Astrocyte (in vitro differentiated cells and primary cell): ENCODE measurements at regions not wholly inside any gene's neighbourhood (a gene's known extent, or its start where the extent isn't known, plus 50 kb on each side); places are given as distances from the start of the nearest gene placed in this dataset.

Experiments
- DNase-seq: peaks from one replicate; pipeline ENCODE4 v3.0.0-alpha.2; 2010; ENCODE audit warnings: low read depth
- FAIRE-seq: peaks from 2 replicates; lab custom pipeline; 2011; peaks lifted over from hg19 to GRCh38; lab: Jason Lieb, UNC
- H2AFZ ChIP-seq: 2 replicates; pipeline ENCODE4 v1.6.0; 2012; ENCODE audit warnings: low read depth, low read length, inconsistent platforms
- H3K27ac ChIP-seq: 2 replicates; pipeline ENCODE4 v1.5.1; 2011; ENCODE audit warnings: low read depth, low read length, inconsistent platforms
- H3K27me3 ChIP-seq: 2 replicates; pipeline ENCODE4 v1.6.0; 2011; ENCODE audit warnings: low read length, inconsistent platforms; ENCODE audit not compliant: insufficient read depth
- H3K36me3 ChIP-seq: 2 replicates; pipeline ENCODE4 v1.5.1; 2011; ENCODE audit warnings: low read length, inconsistent platforms; ENCODE audit not compliant: insufficient read depth
- H3K4me1 ChIP-seq: 2 replicates; pipeline ENCODE4 v1.5.1; 2011; ENCODE audit warnings: low read length, inconsistent platforms; ENCODE audit not compliant: insufficient read depth
- H3K4me2 ChIP-seq: 2 replicates; pipeline ENCODE4 v1.6.0; 2012; ENCODE audit warnings: low read length, inconsistent platforms
- H3K4me3 ChIP-seq: 2 replicates; pipeline ENCODE4 v1.5.1; 2011; ENCODE audit warnings: low read depth, mild to moderate bottlenecking, low read length, inconsistent platforms; ENCODE audit not compliant: insufficient read depth
- H3K79me2 ChIP-seq: 2 replicates; pipeline ENCODE4 v1.6.0; 2012; ENCODE audit warnings: mild to moderate bottlenecking, low read length, inconsistent platforms; ENCODE audit not compliant: insufficient read depth
- H3K9ac ChIP-seq: 2 replicates; pipeline ENCODE4 v1.6.0; 2012; ENCODE audit warnings: mild to moderate bottlenecking, low read length, inconsistent platforms
- H3K9me3 ChIP-seq: 2 replicates; pipeline ENCODE4 v1.5.1; 2012; ENCODE audit warnings: low read depth, mild to moderate bottlenecking, low read length, inconsistent platforms; ENCODE audit not compliant: insufficient read depth
- H4K20me1 ChIP-seq: 2 replicates; pipeline ENCODE4 v1.6.0; 2012; ENCODE audit warnings: low read length, inconsistent platforms; ENCODE audit not compliant: insufficient read depth
- H3K27ac Mint-ChIP-seq: one replicate; pipeline ENCODE4 v1.8.0; 2021; ENCODE audit warnings: mild to moderate bottlenecking, mixed read lengths; ENCODE audit not compliant: unreplicated experiment
- H3K27me3 Mint-ChIP-seq: one replicate; pipeline ENCODE4 v1.8.0; 2021; ENCODE audit warnings: low read depth, mixed read lengths; ENCODE audit not compliant: unreplicated experiment
- H3K36me3 Mint-ChIP-seq: one replicate; pipeline ENCODE4 v1.8.0; 2021; ENCODE audit warnings: low read depth, mixed read lengths; ENCODE audit not compliant: unreplicated experiment
- H3K4me1 Mint-ChIP-seq: one replicate; pipeline ENCODE4 v1.8.0; 2021; ENCODE audit warnings: low read depth, mixed read lengths; ENCODE audit not compliant: unreplicated experiment
- H3K4me3 Mint-ChIP-seq: one replicate; pipeline ENCODE4 v1.8.0; 2021; ENCODE audit warnings: mild to moderate bottlenecking, moderate library complexity, mixed read lengths; ENCODE audit not compliant: unreplicated experiment
- H3K9me3 Mint-ChIP-seq: one replicate; pipeline ENCODE4 v1.8.0; 2021; ENCODE audit warnings: mild to moderate bottlenecking, mixed read lengths; ENCODE audit not compliant: unreplicated experiment
- CTCF ChIP-seq: IDR thresholded peaks from 2 replicates; pipeline ENCODE4 v1.5.1; 2011; ENCODE audit warnings: low read depth, mild to moderate bottlenecking, inconsistent platforms, low read length, moderate library complexity; ENCODE audit not compliant: insufficient read depth
- EZH2 ChIP-seq: IDR thresholded peaks from 2 replicates; pipeline ENCODE4 v1.6.1; 2012; ENCODE audit warnings: mild to moderate bottlenecking, low read length, inconsistent platforms; ENCODE audit not compliant: insufficient read depth

GRCh38 chr7:11895337-11895736 is 63.3 kb upstream of the THSD7A start:
- Mint-ChIP-seq H3K4me3 (no peak overlapping the region), H3K9me3 (no peaks in the 10 kb centered on the region), H3K27me3 (no peaks in the 10 kb centered on the region), H3K36me3 (no peaks in the 10 kb centered on the region), H3K4me1 (no peaks in the 10 kb centered on the region), H3K27ac (no peak overlapping the region)
- H2AFZ ChIP-seq, result no peak overlapping the region
- no peaks in the 10 kb centered on the region for H3K4me1 ChIP-seq
- no peaks in the 10 kb centered on the region for H3K9me3 ChIP-seq
- no peaks in the 10 kb centered on the region for H3K36me3 ChIP-seq
- no peak overlapping the region for H3K4me3 ChIP-seq
- H3K79me2 ChIP-seq, result no peaks in the 10 kb centered on the region
- FAIRE-seq (no peak), DNase-seq (no peak)
- no peak overlapping the region for H3K27ac ChIP-seq
- H4K20me1 ChIP-seq, result no peaks in the 10 kb centered on the region
- no peaks in the 10 kb centered on the region for H3K27me3 ChIP-seq
- no peak for TF ChIP-seq EZH2
- TF ChIP-seq CTCF, result no peak
- no peak overlapping the region for H3K4me2 ChIP-seq
- no peak overlapping the region for H3K9ac ChIP-seq

GRCh38 chr7:11896663-11897062 is 64.7 kb upstream of the THSD7A start:
- FAIRE-seq (no peak), DNase-seq (peak; percentile 37)
- no peak overlapping the region for H3K9ac ChIP-seq
- no peak overlapping the region for H3K27ac ChIP-seq
- no peaks in the 10 kb centered on the region for H3K9me3 ChIP-seq
- H3K4me3 ChIP-seq, result no peak overlapping the region
- Mint-ChIP-seq H3K36me3 (no peaks in the 10 kb centered on the region), H3K9me3 (no peaks in the 10 kb centered on the region), H3K27ac (no peak overlapping the region), H3K4me3 (no peak overlapping the region), H3K4me1 (no peaks in the 10 kb centered on the region), H3K27me3 (no peaks in the 10 kb centered on the region)
- no peak overlapping the region for H3K4me2 ChIP-seq
- no peak for TF ChIP-seq CTCF
- TF ChIP-seq EZH2, result no peak
- H4K20me1 ChIP-seq, result no peaks in the 10 kb centered on the region
- H2AFZ ChIP-seq, result no peak overlapping the region
- no peaks in the 10 kb centered on the region for H3K4me1 ChIP-seq
- no peaks in the 10 kb centered on the region for H3K79me2 ChIP-seq
- H3K36me3 ChIP-seq, result no peaks in the 10 kb centered on the region
- H3K27me3 ChIP-seq, result no peaks in the 10 kb centered on the region

GRCh38 chr7:11899247-11899646 is 67.2 kb upstream of the THSD7A start:
- Mint-ChIP-seq H3K36me3 (no peaks in the 10 kb centered on the region), H3K9me3 (no peaks in the 10 kb centered on the region), H3K4me1 (no peaks in the 10 kb centered on the region), H3K27ac (no peak overlapping the region), H3K27me3 (no peaks in the 10 kb centered on the region), H3K4me3 (no peak overlapping the region)
- no peak for FAIRE-seq
- no peaks in the 10 kb centered on the region for H3K27me3 ChIP-seq
- DNase-seq, result no peak
- H3K4me1 ChIP-seq, result no peaks in the 10 kb centered on the region
- H3K9me3 ChIP-seq, result no peaks in the 10 kb centered on the region
- no peak overlapping the region for H3K9ac ChIP-seq
- no peaks in the 10 kb centered on the region for H4K20me1 ChIP-seq
- H3K4me3 ChIP-seq, result no peak overlapping the region
- no peak overlapping the region for H2AFZ ChIP-seq
- no peaks in the 10 kb centered on the region for H3K79me2 ChIP-seq
- no peaks in the 10 kb centered on the region for H3K36me3 ChIP-seq
- no peak overlapping the region for H3K27ac ChIP-seq
- H3K4me2 ChIP-seq, result no peak overlapping the region
- TF ChIP-seq CTCF (no peak), EZH2 (no peak)
